Mesenchymal stem cell (in vitro differentiated cells and primary cell): ENCODE measurements at regions not wholly inside any gene's neighbourhood (a gene's known extent, or its start where the extent isn't known, plus 50 kb on each side); places are given as distances from the start of the nearest gene placed in this dataset.

ENCODE experiments used
- DNase-seq: peaks from one replicate; pipeline ENCODE4 v3.0.0-alpha.2; 2013
- H2AFZ ChIP-seq: one replicate; pipeline ENCODE4 v1.6.1; 2013; ENCODE audit warnings: low read depth, mild to moderate bottlenecking, control low read depth, inconsistent platforms, low read length, moderate library complexity
- H2AK5ac ChIP-seq: 2 replicates; pipeline ENCODE4 v1.6.1; 2013; ENCODE audit warnings: low read length, moderate library complexity, mild to moderate bottlenecking, inconsistent platforms; ENCODE audit not compliant: severe bottlenecking
- H2BK120ac ChIP-seq: one replicate; pipeline ENCODE4 v1.6.1; 2013; ENCODE audit warnings: low read depth, mild to moderate bottlenecking, inconsistent platforms, low read length, moderate library complexity
- H2BK12ac ChIP-seq, 2 experiments: one replicate each; pipeline ENCODE4 v1.6.1; 2013; ENCODE audit warnings: inconsistent platforms in 2 of 2, low read length in 2 of 2, mild to moderate bottlenecking in 2 of 2, moderate library complexity in 2 of 2, control low read depth in 1 of 2
- H2BK15ac ChIP-seq: one replicate; pipeline ENCODE4 v1.6.1; 2013; ENCODE audit warnings: mild to moderate bottlenecking, low read depth, inconsistent platforms; ENCODE audit not compliant: poor library complexity, severe bottlenecking
- H2BK5ac ChIP-seq: 2 replicates; pipeline ENCODE4 v1.6.1; 2013; ENCODE audit warnings: low read depth, mild to moderate bottlenecking, low read length, control low read depth, inconsistent platforms; ENCODE audit not compliant: poor library complexity, severe bottlenecking
- H3K14ac ChIP-seq, 2 experiments: one replicate each; pipeline ENCODE4 v1.6.1; 2013; ENCODE audit warnings: inconsistent platforms in 2 of 2, low read length in 2 of 2, control low read depth in 1 of 2, mild to moderate bottlenecking in 1 of 2, moderate library complexity in 1 of 2
- H3K18ac ChIP-seq, 2 experiments: one replicate each; pipeline ENCODE4 v1.6.1; 2013; ENCODE audit warnings: inconsistent platforms in 2 of 2, low read length in 2 of 2, control low read depth in 1 of 2, low read depth in 1 of 2, mild to moderate bottlenecking in 1 of 2
- H3K23ac ChIP-seq, 2 experiments: one replicate each; pipeline ENCODE4 v1.6.1; 2013; ENCODE audit warnings: inconsistent platforms in 2 of 2, low read length in 2 of 2, mild to moderate bottlenecking in 2 of 2, moderate library complexity in 2 of 2, control low read depth in 1 of 2
- H3K27ac ChIP-seq: 2 replicates; pipeline ENCODE4 v1.5.1; 2013; ENCODE audit warnings: mild to moderate bottlenecking, moderate library complexity, low read length, control low read depth, inconsistent platforms; ENCODE audit not compliant: poor library complexity, severe bottlenecking
- H3K27me3 ChIP-seq, 2 experiments: 2 replicates each; pipeline versions ENCODE4 v1.6.1 to v1.7.0; 2013; ENCODE audit warnings: low read length in 2 of 2, mild to moderate bottlenecking in 2 of 2, moderate library complexity in 2 of 2, control low read depth in 1 of 2, inconsistent platforms in 1 of 2; ENCODE audit not compliant: control insufficient read depth in 1 of 2, insufficient read depth in 1 of 2
- H3K36me3 ChIP-seq, 2 experiments: 2 replicates each; pipeline versions ENCODE4 v1.6.1 to v1.7.0; 2013; ENCODE audit warnings: low read length in 2 of 2, control low read depth in 1 of 2, inconsistent platforms in 1 of 2, low read depth in 1 of 2, mild to moderate bottlenecking in 1 of 2; ENCODE audit not compliant: insufficient read depth in 2 of 2, control insufficient read depth in 1 of 2
- H3K4ac ChIP-seq, 2 experiments: one replicate each; pipeline ENCODE4 v1.6.1; 2013; ENCODE audit warnings: inconsistent platforms in 2 of 2, low read length in 2 of 2, mild to moderate bottlenecking in 2 of 2, moderate library complexity in 2 of 2, control low read depth in 1 of 2, low read depth in 1 of 2
- H3K4me1 ChIP-seq: 2 replicates; pipeline ENCODE4 v1.6.1; 2013; ENCODE audit warnings: low read depth, low read length, control low read depth; ENCODE audit not compliant: control insufficient read depth, insufficient read depth
- H3K4me2 ChIP-seq: 2 replicates; pipeline ENCODE4 v1.6.1; 2013; ENCODE audit warnings: low read length, mild to moderate bottlenecking, inconsistent platforms; ENCODE audit not compliant: poor library complexity, severe bottlenecking
- H3K4me3 ChIP-seq, 2 experiments: 2 replicates each; pipeline versions ENCODE4 v1.5.1 to v1.7.0; 2013; ENCODE audit warnings: low read length in 2 of 2, mild to moderate bottlenecking in 2 of 2, control low read depth in 1 of 2, low read depth in 1 of 2; ENCODE audit not compliant: insufficient read depth in 1 of 2
- H3K79me1 ChIP-seq: replicated peaks from 2 replicates; pipeline ENCODE4 v1.6.1; 2013; ENCODE audit warnings: mild to moderate bottlenecking, control low read depth, low read length, inconsistent platforms; ENCODE audit not compliant: poor library complexity, severe bottlenecking
- H3K9ac ChIP-seq: 2 replicates; pipeline ENCODE4 v1.7.0; 2013; ENCODE audit warnings: mild to moderate bottlenecking, low read length, moderate library complexity
- H3K9me3 ChIP-seq: 2 replicates; pipeline ENCODE4 v1.7.0; 2013; ENCODE audit warnings: mild to moderate bottlenecking, low read length; ENCODE audit not compliant: control insufficient read depth
- H4K8ac ChIP-seq: one replicate; pipeline ENCODE4 v1.6.1; 2013; ENCODE audit warnings: inconsistent platforms, mild to moderate bottlenecking, low read length, moderate library complexity
- H4K91ac ChIP-seq: one replicate; pipeline ENCODE4 v1.6.1; 2013; ENCODE audit warnings: mild to moderate bottlenecking, low read length, inconsistent platforms
- WGBS: methylation state at CpG from one replicate; pipeline ENCODE4 v1.1.7; 2013; ENCODE audit warnings: mixed read lengths; 5-methylcytosine and 5-hydroxymethylcytosine counted together

DNA sequence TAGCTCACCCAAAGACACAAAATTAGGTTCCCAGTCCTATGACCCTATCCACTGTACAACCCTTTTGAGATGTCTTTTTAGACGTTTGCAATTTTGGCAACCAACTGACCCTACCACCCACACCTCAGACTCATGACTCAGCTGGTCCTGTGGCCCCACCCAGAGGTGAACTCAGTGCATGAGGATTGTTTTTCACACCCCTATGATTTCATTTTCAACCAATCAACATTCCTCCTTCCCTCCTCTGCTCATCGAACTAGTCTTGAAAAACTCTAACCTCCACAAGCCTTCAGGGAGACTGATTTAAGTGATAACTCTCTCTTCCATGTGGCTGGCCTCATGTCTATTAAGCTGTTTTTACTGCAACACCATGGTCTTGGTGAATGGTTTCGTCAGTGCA, 350.7 kb downstream of the UQCRFS1 start:
- Histone ChIP-seq H3K4me1 (no peaks in the 10 kb centered on the region), H4K91ac (no peak overlapping the region), H3K4ac (no peak overlapping the region), H3K79me1 (no peaks in the 10 kb centered on the region), H2BK5ac (no peak overlapping the region), H3K9ac (no peak overlapping the region), H3K14ac (no peak overlapping the region), H2BK12ac (no peak overlapping the region), H3K18ac (no peak overlapping the region), H3K9me3 (no peaks in the 10 kb centered on the region), H3K4me3 (no peak overlapping the region), H3K27me3 (peaks cover 4 to 19% of the 10 kb centered on the region in 2 experiments), H2AK5ac (no peak overlapping the region), H3K27ac (no peak overlapping the region), H4K8ac (no peak overlapping the region), H3K23ac (no peak overlapping the region), H3K4me2 (no peak overlapping the region), H2BK120ac (no peak overlapping the region), H2AFZ (no peak overlapping the region), H2BK15ac (no peak overlapping the region), H3K36me3 (no peaks in the 10 kb centered on the region)
- WGBS = 19% methylated on average over 2 of the region's 3 CpGs
- DNase-seq = no peak

- Histone ChIP-seq H2BK12ac (no peak overlapping the region), H3K27ac (no peak overlapping the region), H3K79me1 (no peaks in the 10 kb centered on the region), H3K9ac (no peak overlapping the region), H3K23ac (no peak overlapping the region), H4K8ac (no peak overlapping the region), H2AFZ (no peak overlapping the region), H3K36me3 (no peaks in the 10 kb centered on the region), H3K4me1 (no peaks in the 10 kb centered on the region), H2BK15ac (no peak overlapping the region), H3K4me3 (no peak overlapping the region), H2AK5ac (no peak overlapping the region), H3K27me3 (peaks cover 0 to 6% of the 10 kb centered on the region in 2 experiments), H3K4me2 (no peak overlapping the region), H3K14ac (no peak overlapping the region), H2BK120ac (no peak overlapping the region), H3K9me3 (no peaks in the 10 kb centered on the region), H4K91ac (no peak overlapping the region), H3K4ac (no peak overlapping the region), H3K18ac (no peak overlapping the region), H2BK5ac (no peak overlapping the region)
- 52% methylated on average over 6 of the region's 6 CpGs for WGBS
- DNase-seq = no peak
Measured at GRCh38 chr19:28859811-28860210, 353.1 kb downstream of the UQCRFS1 start.

DNA sequence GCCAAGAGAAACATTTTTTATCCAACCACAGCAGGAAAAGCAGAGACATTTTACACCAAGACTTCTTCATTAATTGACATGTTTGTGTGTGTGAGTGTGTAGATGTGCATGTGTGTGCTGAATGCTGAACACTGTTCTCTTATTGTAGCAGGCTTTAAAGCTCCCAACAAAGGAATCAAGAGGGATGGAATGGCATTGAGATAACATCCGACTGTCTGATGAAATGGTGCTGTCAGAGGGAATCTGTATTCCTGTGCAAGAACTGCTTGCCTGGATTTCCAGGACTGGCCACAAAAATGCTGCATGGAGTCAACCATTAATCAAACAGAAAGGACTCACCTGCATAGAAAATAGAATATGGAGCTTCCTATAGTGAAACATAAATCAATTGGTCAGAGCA, 354.0 kb downstream of the UQCRFS1 start:
- H2BK12ac ChIP-seq = no peak overlapping the region
- no peaks in the 10 kb centered on the region for H3K36me3 ChIP-seq
- H3K23ac ChIP-seq = no peak overlapping the region
- no peak overlapping the region for H4K91ac ChIP-seq
- WGBS = 83% methylated on average over 1 of the region's 1 CpG
- H3K27ac ChIP-seq = no peak overlapping the region
- H3K14ac ChIP-seq = no peak overlapping the region
- H2AFZ ChIP-seq = no peak overlapping the region
- H3K79me1 ChIP-seq = no peaks in the 10 kb centered on the region
- peaks cover 0 to 6% of the 10 kb centered on the region in 2 experiments for H3K27me3 ChIP-seq
- no peak overlapping the region for H2BK15ac ChIP-seq
- peaks cover 2% of the 10 kb centered on the region for H3K9me3 ChIP-seq
- no peak overlapping the region for H3K18ac ChIP-seq
- no peaks in the 10 kb centered on the region for H3K4me1 ChIP-seq
- H3K4me2 ChIP-seq = no peak overlapping the region
- H3K9ac ChIP-seq = no peak overlapping the region
- DNase-seq = no peak
- H3K4me3 ChIP-seq = no peak overlapping the region
- H4K8ac ChIP-seq = no peak overlapping the region
- H2AK5ac ChIP-seq = no peak overlapping the region
- no peak overlapping the region for H2BK5ac ChIP-seq
- no peak overlapping the region for H3K4ac ChIP-seq
- no peak overlapping the region for H2BK120ac ChIP-seq

DNA sequence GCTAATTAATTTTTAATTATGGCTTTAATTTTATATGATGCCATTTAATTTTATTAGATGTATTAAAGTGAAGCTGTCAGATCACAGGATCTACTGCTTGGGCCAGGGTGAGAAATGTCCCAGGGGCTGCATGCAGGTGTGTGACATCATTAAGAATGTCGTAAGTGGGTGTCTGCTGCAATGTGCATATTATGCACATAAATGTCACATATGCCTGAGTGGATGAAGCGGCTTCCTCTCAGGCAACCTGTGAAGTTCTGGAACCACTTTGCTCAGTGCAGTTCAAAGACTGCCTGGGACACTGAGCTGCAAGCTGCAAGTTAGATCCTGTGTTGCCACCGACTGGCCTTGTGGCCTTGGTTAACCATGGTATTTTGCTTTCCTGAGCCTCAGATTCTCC, 355.0 kb downstream of the UQCRFS1 start:
- H3K79me1 ChIP-seq = no peaks in the 10 kb centered on the region
- no peak overlapping the region for H4K8ac ChIP-seq
- no peak overlapping the region for H3K4me3 ChIP-seq
- H3K4ac ChIP-seq = no peak overlapping the region
- no peak overlapping the region for H2AK5ac ChIP-seq
- no peaks in the 10 kb centered on the region for H3K36me3 ChIP-seq
- H3K9ac ChIP-seq = no peak overlapping the region
- H3K27ac ChIP-seq = no peak overlapping the region
- H3K4me2 ChIP-seq = no peak overlapping the region
- H2AFZ ChIP-seq = no peak overlapping the region
- H3K18ac ChIP-seq = no peak overlapping the region
- DNase-seq = no peak
- no peak overlapping the region for H2BK15ac ChIP-seq
- no peak overlapping the region for H2BK12ac ChIP-seq
- no peaks in the 10 kb centered on the region for H3K4me1 ChIP-seq
- H4K91ac ChIP-seq = no peak overlapping the region
- peaks cover 0 to 6% of the 10 kb centered on the region in 2 experiments for H3K27me3 ChIP-seq
- no peak overlapping the region for H2BK120ac ChIP-seq
- no peak overlapping the region for H2BK5ac ChIP-seq
- WGBS = 64% methylated on average over 3 of the region's 3 CpGs
- no peak overlapping the region for H3K14ac ChIP-seq
- H3K9me3 ChIP-seq = peaks cover 2% of the 10 kb centered on the region
- no peak overlapping the region for H3K23ac ChIP-seq
